Gastroesophageal sphincter (tissue), 4 donors: ENCODE measurements at regions not wholly inside any gene's neighbourhood (a gene's known extent, or its start where the extent isn't known, plus 50 kb on each side); places are given as distances from the start of the nearest gene placed in this dataset.

Source experiments
- ATAC-seq: fragments of 150-250 bp; one replicate; pipeline ENCODE4 v1.9.1; 2016; ENCODE audit warnings: mild to moderate bottlenecking, moderate library complexity
- H3K27ac ChIP-seq, 4 donors: fragments of 200-600 bp; sonication (generic) in 3 of 4; 1 replicate in 3 of 4; 2 replicates in 1 of 4; pipeline ENCODE4 v1.5.1; 2016 to 2019
- H3K27me3 ChIP-seq: fragments of 200-600 bp; sonication (generic); one replicate; pipeline ENCODE4 v1.5.1; 2019
- H3K36me3 ChIP-seq, 2 donors: fragments of 200-600 bp; sonication (generic); one replicate each; pipeline ENCODE4 v1.5.1; 2019; ENCODE audit warnings: control low read depth in 1 of 2
- H3K4me1 ChIP-seq, 3 donors: fragments of 200-600 bp; sonication (generic); 1 replicate in 2 of 3; 2 replicates in 1 of 3; pipeline ENCODE4 v1.5.1; 2016 to 2019; ENCODE audit warnings: control low read depth in 2 of 3
- H3K4me3 ChIP-seq, 2 donors: fragments of 200-600 bp; sonication (generic); one replicate each; pipeline ENCODE4 v1.5.1; 2019; ENCODE audit warnings: mild to moderate bottlenecking in 1 of 2, moderate library complexity in 1 of 2
- H3K9me3 ChIP-seq, 3 donors: fragments of 200-600 bp; sonication (generic); one replicate each; pipeline ENCODE4 v1.5.1; 2017 to 2019; ENCODE audit warnings: control low read depth in 2 of 3
- EP300 ChIP-seq: sonication (generic); formaldehyde crosslinking; IDR thresholded peaks from one replicate; pipeline ENCODE4 v1.6.1; 2017; ENCODE audit warnings: antibody characterized with exemption, mild to moderate bottlenecking
- POLR2A ChIP-seq, 2 donors: fragments of 450-650 bp; IDR thresholded peaks; one replicate each; pipeline ENCODE4 v1.6.1; 2017; ENCODE audit warnings: antibody characterized with exemption in 2 of 2, mild to moderate bottlenecking in 2 of 2, moderate library complexity in 1 of 2
- POLR2AphosphoS5 ChIP-seq: sonication (generic); formaldehyde crosslinking; IDR thresholded peaks from one replicate; pipeline ENCODE4 v1.6.1; 2017; ENCODE audit warnings: antibody characterized with exemption
- WGBS, 2 donors: methylation state at CpG; one replicate each; pipeline ENCODE4 v1.1.5; 2018; ENCODE audit warnings: low coverage in 1 of 2; 5-methylcytosine and 5-hydroxymethylcytosine counted together
- TF ChIP-seq, protein P1 (sequence below), 4 experiments: fragments of 200-600 bp in 2 of 4; fragments of 450-650 bp in 2 of 4; sonication (generic) in 1 of 4; IDR thresholded peaks; one replicate each; pipeline ENCODE4 v1.5.1; 2017 to 2019; ENCODE audit warnings: antibody characterized with exemption in 4 of 4, mild to moderate bottlenecking in 2 of 4, moderate library complexity in 2 of 4

DNA sequence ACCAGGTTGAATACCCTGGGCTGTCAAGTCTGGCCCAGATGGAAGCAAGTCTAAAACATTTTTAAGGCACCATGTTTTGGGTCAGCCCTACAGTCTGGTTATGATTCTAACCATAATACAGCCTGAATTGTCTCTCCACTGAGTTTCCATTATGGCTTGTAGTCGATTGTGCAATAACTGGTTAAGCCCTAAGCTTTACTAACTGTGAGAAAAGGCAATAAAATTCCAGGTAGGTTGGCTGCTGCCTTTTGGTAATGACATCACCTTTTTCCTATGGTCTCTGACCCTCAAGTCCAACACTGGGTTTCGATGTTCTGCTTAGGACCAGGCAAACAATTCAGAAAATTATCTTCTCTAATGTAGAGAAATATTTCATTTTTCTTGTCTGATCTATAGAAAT lies 243.3 kb downstream of the ACTL7B start:
- H3K27ac ChIP-seq = no peak overlapping the region
- WGBS, 2 donors = 59 to 73% methylated on average over 2 of the region's 2 CpGs
- ATAC-seq = no peak
- H3K27me3 ChIP-seq = no peaks in the 10 kb centered on the region
- no peaks in the 10 kb centered on the region for H3K36me3 ChIP-seq
- H3K4me1 ChIP-seq = no peaks in the 10 kb centered on the region
- H3K9me3 ChIP-seq = no peaks in the 10 kb centered on the region
- TF ChIP-seq POLR2AphosphoS5 (no peak), EP300 (no peak), POLR2A (IDR thresholded peaks at IDR 0.05) (no peak)
- TF ChIP-seq, protein P1, sequence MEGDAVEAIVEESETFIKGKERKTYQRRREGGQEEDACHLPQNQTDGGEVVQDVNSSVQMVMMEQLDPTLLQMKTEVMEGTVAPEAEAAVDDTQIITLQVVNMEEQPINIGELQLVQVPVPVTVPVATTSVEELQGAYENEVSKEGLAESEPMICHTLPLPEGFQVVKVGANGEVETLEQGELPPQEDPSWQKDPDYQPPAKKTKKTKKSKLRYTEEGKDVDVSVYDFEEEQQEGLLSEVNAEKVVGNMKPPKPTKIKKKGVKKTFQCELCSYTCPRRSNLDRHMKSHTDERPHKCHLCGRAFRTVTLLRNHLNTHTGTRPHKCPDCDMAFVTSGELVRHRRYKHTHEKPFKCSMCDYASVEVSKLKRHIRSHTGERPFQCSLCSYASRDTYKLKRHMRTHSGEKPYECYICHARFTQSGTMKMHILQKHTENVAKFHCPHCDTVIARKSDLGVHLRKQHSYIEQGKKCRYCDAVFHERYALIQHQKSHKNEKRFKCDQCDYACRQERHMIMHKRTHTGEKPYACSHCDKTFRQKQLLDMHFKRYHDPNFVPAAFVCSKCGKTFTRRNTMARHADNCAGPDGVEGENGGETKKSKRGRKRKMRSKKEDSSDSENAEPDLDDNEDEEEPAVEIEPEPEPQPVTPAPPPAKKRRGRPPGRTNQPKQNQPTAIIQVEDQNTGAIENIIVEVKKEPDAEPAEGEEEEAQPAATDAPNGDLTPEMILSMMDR (IDR thresholded peaks at IDR 0.05) = no peak
- no peak overlapping the region for H3K4me3 ChIP-seq

DNA sequence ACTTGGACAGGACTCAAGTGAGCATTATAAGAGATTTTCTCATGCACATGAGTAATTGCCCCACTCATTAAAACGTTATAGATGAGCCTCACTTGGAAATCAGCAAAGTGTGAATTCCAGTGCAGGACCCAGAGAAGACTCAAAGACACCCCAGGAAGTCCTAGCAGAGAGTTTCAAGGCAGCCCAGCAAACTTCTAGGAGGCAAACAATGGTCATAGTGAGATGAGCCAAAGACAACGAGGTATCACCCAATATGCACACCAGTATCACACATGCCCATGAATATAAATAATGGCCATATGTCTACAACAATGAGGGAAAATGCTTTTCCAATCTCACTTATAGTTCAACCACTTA lies 245.9 kb downstream of the ACTL7B start:
- H3K27me3 ChIP-seq = no peaks in the 10 kb centered on the region
- no peak overlapping the region for H3K4me3 ChIP-seq
- no peak for ATAC-seq
- WGBS, 2 donors = 26 to 57% methylated on average over 2 of the region's 2 CpGs
- H3K9me3 ChIP-seq = no peaks in the 10 kb centered on the region
- no peaks in the 10 kb centered on the region for H3K36me3 ChIP-seq
- no peaks in the 10 kb centered on the region for H3K4me1 ChIP-seq
- H3K27ac ChIP-seq = no peak overlapping the region
- TF ChIP-seq POLR2AphosphoS5 (no peak), POLR2A (IDR thresholded peaks at IDR 0.05) (no peak), EP300 (no peak)
- TF ChIP-seq, protein P1 (IDR thresholded peaks at IDR 0.05) = no peak

- TF ChIP-seq POLR2A (IDR thresholded peaks at IDR 0.05) = no peak
- no peak for TF ChIP-seq EP300
- TF ChIP-seq, protein P1 (IDR thresholded peaks at IDR 0.05) = no peak
- no peak for TF ChIP-seq POLR2AphosphoS5
- Histone ChIP-seq H3K4me3 (no peak overlapping the region), H3K36me3 (no peaks in the 10 kb centered on the region), H3K27me3 (no peaks in the 10 kb centered on the region), H3K4me1 (no peaks in the 10 kb centered on the region), H3K9me3 (no peaks in the 10 kb centered on the region), H3K27ac (no peak overlapping the region)
- no peak for ATAC-seq
- WGBS, 2 donors = 37 to 41% methylated on average over 2 to 4 of the region's 4 CpGs
These were observed 246.4 kb downstream of the ACTL7B start for GRCh38 chr9:108609227-108609896.

DNA sequence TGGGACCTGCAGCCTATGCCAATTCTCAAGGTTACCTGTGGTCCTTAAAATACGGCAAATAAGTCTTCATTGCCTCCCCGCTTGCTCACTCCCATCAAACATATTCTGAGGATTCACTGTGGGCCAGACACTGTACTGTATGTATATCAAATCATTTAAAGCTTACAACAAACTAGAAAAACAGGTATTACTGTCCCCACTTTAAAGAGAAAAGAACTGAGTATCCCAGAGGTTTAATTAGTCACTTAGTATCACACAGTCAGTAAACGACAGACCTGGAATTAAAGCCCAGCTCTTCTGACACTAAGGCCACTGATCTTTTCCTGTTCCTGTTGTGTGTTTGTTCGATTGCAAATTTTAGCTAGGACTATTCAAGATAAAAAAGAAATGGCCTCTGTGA lies 248.2 kb downstream of the ACTL7B start:
- Histone ChIP-seq H3K4me1 (no peaks in the 10 kb centered on the region), H3K9me3 (no peaks in the 10 kb centered on the region), H3K36me3 (no peaks in the 10 kb centered on the region), H3K27me3 (no peaks in the 10 kb centered on the region), H3K27ac (no peak overlapping the region), H3K4me3 (no peak overlapping the region)
- ATAC-seq = no peak
- TF ChIP-seq POLR2AphosphoS5 (no peak), EP300 (no peak), POLR2A (IDR thresholded peaks at IDR 0.05) (no peak)
- TF ChIP-seq, protein P1 (IDR thresholded peaks at IDR 0.05) = no peak
- 79 to 84% methylated on average over 3 to 4 of the region's 4 CpGs for WGBS, 2 donors

- Histone ChIP-seq H3K4me1 (no peaks in the 10 kb centered on the region), H3K27ac (no peak overlapping the region), H3K9me3 (no peaks in the 10 kb centered on the region), H3K27me3 (no peaks in the 10 kb centered on the region), H3K36me3 (no peaks in the 10 kb centered on the region), H3K4me3 (no peak overlapping the region)
- WGBS, 2 donors = 52 to 60% methylated on average over 1 to 4 of the region's 4 CpGs
- TF ChIP-seq EP300 = no peak
- TF ChIP-seq, protein P1 (IDR thresholded peaks at IDR 0.05) = no peak
- TF ChIP-seq POLR2A (IDR thresholded peaks at IDR 0.05) = no peak
- no peak for TF ChIP-seq POLR2AphosphoS5
- no peak for ATAC-seq
These were observed 249.4 kb downstream of the ACTL7B start for GRCh38 chr9:108606401-108606800.
